HG02973 (cell line): ENCODE measurements at regions not wholly inside any gene's neighbourhood (a gene's known extent, or its start where the extent isn't known, plus 50 kb on each side); places are given as distances from the start of the nearest gene placed in this dataset.
"Not testable (repeated sequence)": the region's sequence is repeated elsewhere in the genome, so short reads cannot be mapped to it uniquely, and the experiment has no call there.

Experiments
- ATAC-seq: cut with Tn5 transposase; IDR thresholded peaks from one replicate; pipeline ENCODE4 v1.9.1; 2021; ENCODE audit warnings: moderate library complexity; ENCODE audit not compliant: unreplicated experiment

DNA sequence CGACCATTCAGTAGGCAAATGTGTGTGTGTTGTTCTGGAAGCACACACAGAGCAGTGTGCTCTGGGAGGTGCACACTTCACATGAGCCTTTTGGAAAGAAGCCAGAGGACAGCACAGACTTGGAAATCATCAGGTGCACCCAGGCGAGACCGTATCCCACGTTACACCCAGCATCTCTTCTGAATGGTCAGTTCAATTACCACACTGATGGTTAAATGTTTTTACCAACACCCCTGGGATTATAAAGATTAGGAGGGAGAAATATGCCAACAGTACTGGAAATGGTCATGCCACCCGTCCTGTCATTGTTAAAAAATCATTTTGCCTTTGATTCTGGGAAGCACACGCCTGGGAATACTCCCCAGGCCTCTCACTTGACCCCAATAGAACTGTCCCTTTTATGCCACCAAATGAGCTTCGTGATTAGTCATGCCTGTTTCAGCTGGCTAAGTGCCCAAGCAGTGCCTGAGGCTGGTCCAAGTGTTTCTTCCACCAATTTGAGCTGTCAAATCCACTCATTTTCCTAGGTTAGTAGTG is 183.7 kb downstream of the NRP2 start:
- ATAC-seq, result no peak

DNA sequence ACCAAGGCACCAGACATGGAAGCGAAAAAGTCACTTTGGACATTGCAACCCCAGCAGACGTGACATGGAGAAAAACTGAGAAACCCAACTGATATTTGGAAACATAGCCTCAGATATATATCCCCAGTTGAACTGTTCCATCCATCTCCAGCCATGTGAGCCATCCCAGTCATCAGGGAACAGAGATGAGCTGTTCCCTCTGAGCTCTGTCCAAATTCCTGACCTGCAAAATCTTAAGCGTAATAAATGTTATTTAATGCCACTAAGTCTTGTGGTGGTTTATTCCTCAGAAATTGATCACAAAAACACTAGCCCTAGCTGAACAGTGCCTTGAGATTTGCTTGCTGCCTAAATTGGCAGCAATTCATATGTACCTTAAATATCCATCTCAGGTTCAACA is 182.8 kb downstream of the NRP2 start:
- no peak for ATAC-seq

DNA sequence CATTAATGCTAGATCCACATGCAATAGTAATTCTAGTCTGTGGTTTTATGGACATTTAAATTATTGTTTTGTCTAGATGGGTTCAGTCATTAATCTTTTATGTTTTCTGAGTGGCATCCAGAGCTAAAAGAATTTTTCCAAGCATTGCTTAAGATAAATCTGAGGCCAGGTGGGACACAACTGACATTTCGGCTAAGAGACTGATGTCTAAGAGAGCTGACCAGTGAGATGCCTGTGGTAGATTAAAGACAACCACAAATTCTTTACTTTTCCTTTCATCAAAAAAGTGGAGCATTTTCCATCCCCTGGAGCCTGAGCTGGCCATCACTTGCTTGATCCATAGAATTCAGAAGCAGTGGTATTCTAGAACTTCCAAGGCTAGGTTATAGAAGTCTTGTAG is 182.2 kb downstream of the NRP2 start:
- no peak for ATAC-seq

DNA sequence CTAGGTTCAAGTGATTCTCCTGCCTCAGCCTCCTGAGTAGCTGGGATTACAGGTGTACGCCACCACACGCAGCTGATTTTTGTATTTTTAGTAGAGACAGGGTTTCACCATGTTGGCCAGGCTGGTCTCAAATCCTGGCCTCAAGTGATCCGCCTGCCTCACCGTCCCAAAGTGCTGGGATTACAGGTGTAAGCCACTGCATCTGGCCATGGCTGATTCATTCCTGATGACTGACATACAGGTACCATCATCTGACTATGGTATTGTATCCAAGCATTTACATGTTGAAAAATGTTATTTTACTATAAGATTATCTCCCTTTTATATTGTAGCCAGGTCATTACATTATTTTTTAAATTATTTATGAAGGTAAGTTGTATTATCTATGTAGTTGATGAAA is 180.5 kb downstream of the NRP2 start:
- ATAC-seq, result not testable (repeated sequence)

DNA sequence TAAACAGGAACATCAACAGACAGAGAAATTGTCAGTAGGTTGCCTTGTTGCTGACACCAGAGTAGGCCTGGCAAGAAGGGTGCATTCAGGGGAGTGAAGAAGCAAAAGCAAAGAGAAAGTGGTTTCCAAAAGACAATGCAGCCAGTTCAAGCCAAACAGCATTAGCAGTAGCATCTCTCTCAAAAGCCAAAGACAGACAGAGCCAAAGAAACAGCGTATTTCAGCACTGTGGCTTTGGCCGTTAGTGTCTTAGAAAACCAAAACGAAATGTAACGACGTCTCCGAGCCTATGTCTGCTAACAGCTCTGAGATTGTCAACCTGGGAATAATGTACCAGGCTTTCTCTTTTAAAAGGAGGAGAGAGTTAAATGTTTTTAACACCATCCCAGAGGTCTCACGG is 178.6 kb downstream of the NRP2 start:
- no peak for ATAC-seq

DNA sequence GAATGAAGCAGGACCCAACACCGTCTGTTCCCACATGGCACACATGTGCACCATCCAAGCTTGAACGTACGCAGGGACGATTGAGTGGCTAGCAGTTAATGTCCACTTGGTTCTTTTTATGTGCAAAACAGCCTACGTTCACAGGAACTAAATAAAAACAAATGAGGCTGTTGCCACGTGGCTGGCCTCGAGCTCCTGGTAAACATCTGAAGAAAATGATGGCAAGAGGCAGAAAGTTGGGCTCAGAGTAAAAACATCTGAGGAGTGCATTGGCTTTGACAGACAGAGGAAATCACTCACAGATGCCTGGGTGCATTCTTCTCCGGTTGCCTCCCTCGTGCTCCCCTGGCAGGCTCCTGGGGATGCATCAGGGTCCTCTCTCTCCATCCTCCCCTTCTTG is 177.9 kb downstream of the NRP2 start:
- no peak for ATAC-seq

DNA sequence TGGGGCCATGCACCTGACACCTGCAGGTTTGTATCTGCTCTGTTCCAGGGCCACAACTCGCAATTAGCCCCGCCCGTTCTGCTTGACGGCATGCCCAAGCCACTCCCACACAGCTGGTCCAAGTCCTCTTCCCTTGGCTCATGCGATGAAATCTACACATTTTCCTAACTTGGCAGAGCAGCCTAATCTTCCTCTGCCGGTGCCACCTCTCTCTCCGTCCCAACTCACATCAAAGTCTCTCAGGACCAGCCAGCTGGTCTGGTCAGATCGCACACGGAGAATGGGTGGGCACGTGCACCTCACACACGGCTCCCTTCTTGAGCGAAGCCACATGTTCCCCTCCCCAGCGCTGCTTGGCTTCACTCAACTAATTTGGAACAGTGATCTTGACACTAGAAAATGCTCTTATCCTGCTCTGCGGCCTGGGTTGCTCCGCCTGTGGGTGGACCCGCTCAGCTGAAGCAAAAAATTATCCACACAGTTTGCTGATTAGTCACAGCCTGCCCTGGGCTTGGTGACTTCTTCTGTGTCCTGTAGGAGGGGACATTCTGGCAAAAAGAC is 176.7 kb downstream of the NRP2 start:
- peak; percentile 49 for ATAC-seq

DNA sequence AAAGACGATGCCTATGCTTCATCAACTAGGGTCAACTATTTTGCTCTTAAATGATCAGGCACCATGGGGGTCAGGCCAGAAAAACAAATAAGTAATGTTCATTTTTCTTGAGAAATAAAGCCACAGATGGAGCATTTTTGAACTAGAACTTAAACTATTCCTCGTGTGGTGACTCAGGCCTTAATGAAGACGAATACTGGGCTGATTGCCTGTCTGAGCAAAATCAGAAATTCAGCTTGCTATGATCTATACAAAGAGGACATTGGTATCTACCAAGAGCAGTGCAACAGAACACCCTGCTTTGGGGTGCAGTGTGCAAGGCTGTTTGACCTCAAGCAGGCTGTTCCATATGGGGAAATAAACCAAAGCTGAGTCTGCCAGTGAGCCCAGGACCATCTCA is 176.0 kb downstream of the NRP2 start:
- no peak for ATAC-seq

DNA sequence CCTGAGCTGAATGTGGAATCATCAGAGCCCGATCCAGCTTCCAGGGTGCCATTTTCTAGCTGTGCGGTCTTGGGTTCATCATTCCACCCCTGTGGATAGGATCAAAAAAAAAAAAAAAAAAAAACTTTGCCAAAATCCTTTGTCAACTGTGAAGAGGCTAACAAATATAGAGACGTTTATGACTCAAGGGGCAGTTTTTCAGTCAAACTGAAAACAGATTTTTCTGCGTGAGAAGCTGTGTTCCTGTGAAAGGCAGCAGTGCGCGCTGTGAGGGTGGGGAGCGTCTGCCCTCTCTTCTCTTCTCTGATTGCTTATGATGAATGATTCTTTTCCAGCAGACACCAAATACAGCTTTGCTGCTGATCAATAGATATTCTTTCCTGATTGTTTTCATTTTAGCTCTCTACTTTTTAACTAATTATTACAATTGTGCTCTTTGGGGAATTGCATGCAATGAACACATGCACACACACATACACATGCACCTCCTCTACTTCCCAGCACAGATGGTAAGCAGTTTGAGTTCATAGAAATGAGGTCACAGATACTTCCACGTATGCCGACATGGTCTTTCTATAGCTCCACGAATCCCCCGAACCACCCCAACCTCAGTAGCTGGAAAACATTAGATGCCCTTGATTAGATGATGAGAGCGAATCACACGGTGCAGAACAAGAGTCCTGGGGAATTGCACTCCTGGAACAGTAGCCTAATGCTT is 175.4 kb downstream of the NRP2 start:
- ATAC-seq, result peak; percentile 72

DNA sequence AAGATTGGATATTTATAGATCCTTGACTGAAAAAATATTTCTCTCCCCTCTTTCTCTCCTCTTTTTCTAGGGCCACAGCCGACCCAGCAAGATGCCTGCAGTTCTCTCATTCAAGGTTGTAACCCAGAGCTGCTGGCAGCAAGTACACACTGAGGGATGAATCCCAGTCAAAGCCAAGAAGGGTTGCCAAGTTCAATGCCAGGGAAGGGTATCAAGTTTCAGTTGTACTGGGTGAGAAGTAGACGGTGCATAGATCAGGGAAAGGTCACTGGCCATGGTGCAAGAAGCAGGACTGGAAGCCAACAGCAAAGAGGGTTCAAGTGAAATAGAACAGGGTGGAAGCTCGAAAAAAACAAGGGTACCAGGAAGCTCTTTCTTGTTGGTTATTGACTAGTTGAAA is 170.2 kb downstream of the NRP2 start:
- ATAC-seq, result no peak

DNA sequence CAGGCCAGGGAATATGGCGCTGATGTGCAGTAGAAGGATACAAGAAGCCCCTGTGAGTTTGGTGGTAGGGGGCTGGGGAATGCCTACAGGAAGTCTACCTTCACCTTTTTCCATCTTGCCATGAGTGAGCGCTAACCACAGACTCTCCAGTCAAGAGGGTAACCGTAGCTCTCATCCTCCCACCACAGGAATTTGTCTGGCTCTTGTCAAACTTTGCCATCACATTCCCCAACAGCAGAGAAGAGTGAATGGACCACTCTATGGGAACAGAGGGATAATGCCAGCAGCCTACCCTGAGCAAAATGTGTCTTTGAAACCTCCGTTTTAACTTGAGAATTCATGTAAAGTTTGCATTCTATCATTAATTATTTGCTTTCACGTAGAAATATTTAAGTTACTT is 168.3 kb downstream of the NRP2 start:
- no peak for ATAC-seq

DNA sequence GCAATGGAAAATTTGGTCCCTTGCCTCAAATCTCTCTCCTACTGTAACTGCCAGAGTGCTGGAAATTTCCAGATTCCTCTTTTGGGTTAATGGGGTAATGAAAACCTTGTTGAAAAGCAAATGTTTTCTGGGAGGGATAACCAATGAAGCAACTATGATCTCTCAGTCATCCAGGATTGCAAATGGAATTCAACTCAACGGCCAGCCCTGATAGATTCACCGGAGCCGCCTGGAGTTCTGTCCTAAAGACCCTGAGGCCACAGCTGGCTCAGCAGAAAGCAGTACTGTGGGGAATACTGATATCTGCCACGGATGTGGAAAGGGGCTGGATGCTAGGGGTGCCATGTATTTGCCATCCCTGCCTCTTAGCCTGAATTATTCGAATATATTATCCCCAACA is 167.8 kb downstream of the NRP2 start:
- ATAC-seq, result no peak

DNA sequence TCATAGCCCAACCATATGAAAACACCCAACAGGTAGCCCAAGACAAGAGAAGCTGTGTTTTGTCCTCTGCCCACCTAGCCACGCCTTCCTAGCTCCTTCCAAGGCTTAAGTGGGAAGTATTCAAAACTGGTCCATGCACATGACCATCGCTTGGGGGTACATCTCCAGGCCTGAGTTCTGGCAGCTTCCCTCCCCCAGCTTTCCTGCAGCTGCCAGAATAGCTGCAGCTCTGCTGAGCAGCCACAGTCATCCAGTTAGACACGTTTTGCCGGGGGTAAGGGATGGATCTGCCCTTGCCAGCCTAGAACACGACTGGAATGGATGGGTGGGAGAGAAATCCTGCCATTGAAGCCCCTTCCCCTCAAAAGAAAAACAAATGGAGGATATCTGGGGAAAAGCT is 166.8 kb downstream of the NRP2 start:
- no peak for ATAC-seq

DNA sequence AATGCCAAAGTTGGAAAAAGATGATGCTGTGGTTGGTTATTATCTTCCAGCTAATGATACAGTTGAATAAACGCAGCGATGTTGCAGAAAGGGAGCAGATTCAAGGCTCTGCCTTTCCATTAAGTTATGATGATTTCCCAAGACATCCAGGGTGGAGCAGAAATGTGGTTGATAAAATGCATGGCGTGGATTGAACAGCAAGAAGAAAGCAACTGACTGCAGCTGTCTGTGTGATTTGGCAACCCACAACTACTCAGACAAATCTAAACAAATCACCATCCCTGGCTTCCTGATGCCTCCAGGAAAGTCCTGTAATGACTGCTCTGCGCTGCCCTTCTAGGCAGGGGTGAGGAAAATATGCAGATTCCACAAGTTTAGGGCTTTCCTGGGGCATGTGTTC is 166.3 kb downstream of the NRP2 start:
- ATAC-seq, result no peak
